H9 (cell line): ENCODE measurements at regions not wholly inside any gene's neighbourhood (a gene's known extent, or its start where the extent isn't known, plus 50 kb on each side); places are given as distances from the start of the nearest gene placed in this dataset.

ENCODE experiments used
- DNase-seq: peaks from one replicate; pipeline ENCODE4 v3.0.0-alpha.2; 2017
- H2AFZ ChIP-seq: one replicate; pipeline ENCODE4 v1.6.1; 2013; ENCODE audit warnings: mild to moderate bottlenecking, low read length, control low read depth, moderate library complexity
- H2AK5ac ChIP-seq: 2 replicates; pipeline ENCODE4 v1.6.1; 2013; ENCODE audit warnings: low read length, control low read depth, mixed read lengths; ENCODE audit not compliant: insufficient read length
- H2BK120ac ChIP-seq: one replicate; pipeline ENCODE4 v1.6.1; 2013; ENCODE audit warnings: low read depth, mild to moderate bottlenecking, low read length, control low read depth, inconsistent platforms; ENCODE audit not compliant: poor library complexity, severe bottlenecking
- H2BK12ac ChIP-seq: 2 replicates; pipeline ENCODE4 v1.6.1; 2013; ENCODE audit warnings: low read length, control low read depth, mixed read lengths, low read depth; ENCODE audit not compliant: insufficient read length
- H2BK15ac ChIP-seq: 2 replicates; pipeline ENCODE4 v1.6.1; 2013; ENCODE audit warnings: low read depth, low read length, control low read depth
- H2BK20ac ChIP-seq: one replicate; pipeline ENCODE4 v1.6.1; 2013; ENCODE audit warnings: low read depth, mild to moderate bottlenecking, low read length, control low read depth, inconsistent platforms; ENCODE audit not compliant: poor library complexity, severe bottlenecking
- H2BK5ac ChIP-seq: 2 replicates; pipeline ENCODE4 v1.6.1; 2013; ENCODE audit warnings: low read length, control low read depth, mixed read lengths; ENCODE audit not compliant: insufficient read length
- H3K14ac ChIP-seq: 2 replicates; pipeline ENCODE4 v1.6.1; 2013; ENCODE audit warnings: low read length, control low read depth; ENCODE audit not compliant: insufficient read depth
- H3K18ac ChIP-seq: 2 replicates; pipeline ENCODE4 v1.6.1; 2013; ENCODE audit warnings: low read depth, mild to moderate bottlenecking, mixed read lengths, low read length, control low read depth; ENCODE audit not compliant: insufficient read length
- H3K23ac ChIP-seq: 2 replicates; pipeline ENCODE4 v1.6.1; 2013; ENCODE audit warnings: low read length, control low read depth, mixed read lengths, low read depth; ENCODE audit not compliant: insufficient read length
- H3K23me2 ChIP-seq: 2 replicates; pipeline ENCODE4 v1.6.1; 2013; ENCODE audit warnings: low read depth, mild to moderate bottlenecking, mixed read lengths, low read length, control low read depth; ENCODE audit not compliant: insufficient read length, poor library complexity, severe bottlenecking
- H3K27ac ChIP-seq: 2 replicates; pipeline ENCODE4 v1.5.1; 2013; ENCODE audit warnings: low read length, control low read depth, mixed read lengths, low read depth; ENCODE audit not compliant: insufficient read length
- H3K27me3 ChIP-seq: 2 replicates; pipeline ENCODE4 v1.6.1; 2013; ENCODE audit warnings: low read length, control low read depth, inconsistent platforms; ENCODE audit not compliant: insufficient read depth
- H3K4ac ChIP-seq: 2 replicates; pipeline ENCODE4 v1.6.1; 2013; ENCODE audit warnings: low read depth, mild to moderate bottlenecking, control low read depth, inconsistent platforms, low read length, moderate library complexity
- H3K4me1 ChIP-seq: 2 replicates; pipeline ENCODE4 v1.6.1; 2013; ENCODE audit warnings: low read length, control low read depth, inconsistent platforms; ENCODE audit not compliant: insufficient read depth
- H3K4me2 ChIP-seq: 2 replicates; pipeline ENCODE4 v1.6.1; 2013; ENCODE audit warnings: low read length, control low read depth, mixed read lengths; ENCODE audit not compliant: insufficient read length, insufficient read depth
- H3K56ac ChIP-seq: 2 replicates; pipeline ENCODE4 v1.6.1; 2013; ENCODE audit warnings: low read depth, mild to moderate bottlenecking, mixed read lengths, low read length, control low read depth; ENCODE audit not compliant: insufficient read length
- H3K79me1 ChIP-seq: 2 replicates; pipeline ENCODE4 v1.6.1; 2013; ENCODE audit warnings: low read depth, mild to moderate bottlenecking, moderate library complexity, low read length, control low read depth, inconsistent platforms; ENCODE audit not compliant: insufficient read depth, poor library complexity, severe bottlenecking
- H3K79me2 ChIP-seq: 2 replicates; pipeline ENCODE4 v1.6.1; 2013; ENCODE audit warnings: low read length, control low read depth, inconsistent platforms; ENCODE audit not compliant: insufficient read depth
- H3K9ac ChIP-seq: 2 replicates; pipeline ENCODE4 v1.6.1; 2013; ENCODE audit warnings: low read length, control low read depth, mixed read lengths; ENCODE audit not compliant: insufficient read length; ENCODE audit errors: extremely low read depth
- H3K9me3 ChIP-seq: one replicate; pipeline ENCODE4 v1.6.1; 2013; ENCODE audit warnings: low read depth, low read length, inconsistent platforms; ENCODE audit not compliant: control insufficient read depth
- H3T11ph ChIP-seq: one replicate; pipeline ENCODE4 v1.6.1; 2013; ENCODE audit warnings: mild to moderate bottlenecking, low read length, control low read depth, inconsistent platforms
- H4K20me1 ChIP-seq: one replicate; pipeline ENCODE4 v1.6.1; 2013; ENCODE audit not compliant: control insufficient read depth, insufficient read length, insufficient read depth
- H4K5ac ChIP-seq: 2 replicates; pipeline ENCODE4 v1.6.1; 2013; ENCODE audit warnings: low read depth, mild to moderate bottlenecking, mixed read lengths, low read length, control low read depth; ENCODE audit not compliant: insufficient read length
- H4K8ac ChIP-seq: replicated peaks from 2 replicates; pipeline ENCODE4 v1.6.1; 2013; ENCODE audit warnings: low read length, control low read depth, mixed read lengths, low read depth; ENCODE audit not compliant: insufficient read length
- H4K91ac ChIP-seq: 2 replicates; pipeline ENCODE4 v1.6.1; 2013; ENCODE audit warnings: low read depth, mild to moderate bottlenecking, moderate library complexity, mixed read lengths, low read length, control low read depth; ENCODE audit not compliant: insufficient read length
- H3K27ac Mint-ChIP-seq, 3 experiments: 2 replicates in 2 of 3; 3 replicates in 1 of 3; pipeline ENCODE4 v1.8.0; 2020 to 2021; ENCODE audit warnings: mixed read lengths in 3 of 3, mild to moderate bottlenecking in 1 of 3, moderate library complexity in 1 of 3
- H3K27me3 Mint-ChIP-seq: 2 replicates; pipeline ENCODE4 v1.8.0; 2021; ENCODE audit warnings: low read depth, mild to moderate bottlenecking, moderate library complexity, mixed read lengths
- H3K36me3 Mint-ChIP-seq, 3 experiments: 2 replicates in 2 of 3; 3 replicates in 1 of 3; pipeline ENCODE4 v1.8.0; 2020 to 2021; ENCODE audit warnings: low read depth in 3 of 3, mixed read lengths in 3 of 3; ENCODE audit not compliant: insufficient read depth in 1 of 3
- H3K4me1 Mint-ChIP-seq, 2 experiments: 2 replicates each; pipeline ENCODE4 v1.8.0; 2020; ENCODE audit warnings: mixed read lengths in 2 of 2
- H3K4me3 Mint-ChIP-seq, 2 experiments: 2 replicates in 1 of 2; 3 replicates in 1 of 2; pipeline ENCODE4 v1.8.0; 2020 to 2021; ENCODE audit warnings: mild to moderate bottlenecking in 2 of 2, mixed read lengths in 2 of 2, moderate library complexity in 1 of 2
- H3K9me3 Mint-ChIP-seq, 2 experiments: 2 replicates in 1 of 2; 3 replicates in 1 of 2; pipeline ENCODE4 v1.8.0; 2020; ENCODE audit warnings: mild to moderate bottlenecking in 2 of 2, mixed read lengths in 2 of 2, moderate library complexity in 1 of 2
- WGBS: extraction: QIAGEN DNeasy Blood & Tissue Kit; methylation state at CpG from one replicate; pipeline ENCODE4 v1.1.7; 2013; ENCODE audit warnings: missing lambda C conversion rate, low lambda C conversion rate, mixed read lengths; ENCODE audit not compliant: insufficient read length; ENCODE audit errors: extremely low coverage; 5-methylcytosine and 5-hydroxymethylcytosine counted together
- TF ChIP-seq, protein P1 (sequence below): fragments of 200-600 bp; sonication (generic); conservative IDR thresholded peaks from 3 replicates; pipeline ENCODE4 v1.8.0; 2021; ENCODE audit warnings: antibody characterized with exemption, mild to moderate bottlenecking

DNA sequence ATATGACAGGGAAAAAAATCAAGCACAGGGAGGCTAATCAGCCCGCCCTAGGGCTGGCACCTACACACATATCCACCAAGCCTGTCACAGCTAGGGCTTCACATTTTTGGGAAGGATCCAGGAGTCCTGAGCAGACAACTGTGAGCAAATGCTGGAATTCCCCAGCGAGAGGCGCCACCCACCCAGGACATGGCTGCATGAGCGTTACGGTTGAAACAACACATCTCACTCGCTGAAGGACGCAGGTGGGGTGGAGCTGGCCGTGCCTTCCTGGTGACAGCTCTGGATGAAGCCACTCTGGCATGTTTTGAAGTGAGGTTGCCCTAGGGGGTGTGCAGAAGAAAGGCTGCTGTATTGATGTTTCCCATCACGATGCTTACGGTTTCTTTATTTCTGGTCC is 315.1 kb upstream of the EEF2KMT start:
- H3K4me1 Mint-ChIP-seq: peaks cover 4 to 6% of the 10 kb centered on the region in 2 experiments
- H3K27me3 Mint-ChIP-seq: peaks cover 6% of the 10 kb centered on the region
- Histone ChIP-seq H2BK120ac (no peak overlapping the region), H3K4me2 (no peak overlapping the region), H3K79me1 (no peaks in the 10 kb centered on the region), H3K9ac (no peak overlapping the region), H3K27me3 (no peaks in the 10 kb centered on the region), H3K18ac (no peak overlapping the region), H2BK15ac (no peak overlapping the region), H2AK5ac (no peak overlapping the region), H4K8ac (no peak overlapping the region), H2BK5ac (no peak overlapping the region), H3K9me3 (no peaks in the 10 kb centered on the region), H3K23me2 (no peaks in the 10 kb centered on the region), H4K91ac (no peak overlapping the region), H4K5ac (no peak overlapping the region), H3K23ac (no peak overlapping the region), H3T11ph (no peak overlapping the region), H3K27ac (no peak overlapping the region), H2BK12ac (no peak overlapping the region), H4K20me1 (no peaks in the 10 kb centered on the region), H3K14ac (no peak overlapping the region), H3K4me1 (no peaks in the 10 kb centered on the region), H2AFZ (no peak overlapping the region), H3K56ac (no peak overlapping the region), H3K79me2 (no peaks in the 10 kb centered on the region), H3K4ac (no peak overlapping the region), H2BK20ac (no peak overlapping the region)
- no CpG with 5 or more reads among the region's 10 CpGs for WGBS
- H3K9me3 Mint-ChIP-seq: peaks cover 5 to 13% of the 10 kb centered on the region in 2 experiments; a peak in 3 of 5 replicates
- peaks cover 2 to 16% (median 8%) of the 10 kb centered on the region in 3 experiments; a peak in 5 of 7 replicates for H3K36me3 Mint-ChIP-seq
- no peak overlapping the region for H3K27ac Mint-ChIP-seq
- H3K4me3 Mint-ChIP-seq: no peak overlapping the region
- DNase-seq: peak; percentile 66
- TF ChIP-seq, protein P1, sequence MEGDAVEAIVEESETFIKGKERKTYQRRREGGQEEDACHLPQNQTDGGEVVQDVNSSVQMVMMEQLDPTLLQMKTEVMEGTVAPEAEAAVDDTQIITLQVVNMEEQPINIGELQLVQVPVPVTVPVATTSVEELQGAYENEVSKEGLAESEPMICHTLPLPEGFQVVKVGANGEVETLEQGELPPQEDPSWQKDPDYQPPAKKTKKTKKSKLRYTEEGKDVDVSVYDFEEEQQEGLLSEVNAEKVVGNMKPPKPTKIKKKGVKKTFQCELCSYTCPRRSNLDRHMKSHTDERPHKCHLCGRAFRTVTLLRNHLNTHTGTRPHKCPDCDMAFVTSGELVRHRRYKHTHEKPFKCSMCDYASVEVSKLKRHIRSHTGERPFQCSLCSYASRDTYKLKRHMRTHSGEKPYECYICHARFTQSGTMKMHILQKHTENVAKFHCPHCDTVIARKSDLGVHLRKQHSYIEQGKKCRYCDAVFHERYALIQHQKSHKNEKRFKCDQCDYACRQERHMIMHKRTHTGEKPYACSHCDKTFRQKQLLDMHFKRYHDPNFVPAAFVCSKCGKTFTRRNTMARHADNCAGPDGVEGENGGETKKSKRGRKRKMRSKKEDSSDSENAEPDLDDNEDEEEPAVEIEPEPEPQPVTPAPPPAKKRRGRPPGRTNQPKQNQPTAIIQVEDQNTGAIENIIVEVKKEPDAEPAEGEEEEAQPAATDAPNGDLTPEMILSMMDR: peak; percentile 64
